Panc1 (cell line): ENCODE measurements at regions not wholly inside any gene's neighbourhood (a gene's known extent, or its start where the extent isn't known, plus 50 kb on each side); places are given as distances from the start of the nearest gene placed in this dataset.

Experiments used
- ATAC-seq: fragments of 200-7000 bp; cut with Tn5 transposase; 2 replicates; pipeline ENCODE4 v1.9.1; 2020; ENCODE audit warnings: mild to moderate bottlenecking, moderate library complexity
- BruUV-seq: library from RNA; stranded (reverse); fragments of 400-500 nt; replicated peaks from 2 replicates; lab custom pipeline; 2021; lab: Mats Ljungman, UMichigan
- CTCF ChIA-PET: fragments of 300-600 bp; sonication (Branson Sonifier 250); formaldehyde crosslinking; loops from one replicate; lab custom pipeline; 2022; ENCODE audit warnings: antibody characterized with exemption; lab: Charles Lee
- POLR2A ChIA-PET: fragments of 300-600 bp; sonication (Branson Sonifier 250); formaldehyde crosslinking; loops from one replicate; lab custom pipeline; 2022; ENCODE audit warnings: antibody characterized with exemption; lab: Charles Lee
- DNase-seq: peaks from one replicate; pipeline ENCODE4 v3.0.0-alpha.2; 2010; ENCODE audit warnings: low read depth, low spot score
- H3K27ac ChIP-seq: 2 replicates; pipeline ENCODE4 v1.5.1; 2011; ENCODE audit warnings: mild to moderate bottlenecking, low read length, inconsistent platforms
- H3K27me3 ChIP-seq: fragments of 200-500 bp; sonication (Bioruptor generic); 2 replicates; pipeline ENCODE4 v1.6.0; 2014; ENCODE audit warnings: low read length, inconsistent platforms; ENCODE audit not compliant: control insufficient read depth, insufficient read depth
- H3K36me3 ChIP-seq: fragments of 200-500 bp; sonication (Bioruptor generic); 2 replicates; pipeline ENCODE4 v1.5.1; 2014; ENCODE audit warnings: inconsistent platforms, mild to moderate bottlenecking, low read length, moderate library complexity; ENCODE audit not compliant: control insufficient read depth, insufficient read depth
- H3K4me1 ChIP-seq: 2 replicates; pipeline ENCODE4 v1.5.1; 2011; ENCODE audit warnings: inconsistent platforms, mild to moderate bottlenecking, low read length, moderate library complexity; ENCODE audit not compliant: control insufficient read depth, insufficient read depth
- H3K4me3 ChIP-seq, 2 experiments: 2 replicates each; pipeline ENCODE4 v1.5.1; 2011 to 2012; ENCODE audit warnings: low read depth in 2 of 2, low read length in 2 of 2, mild to moderate bottlenecking in 2 of 2, inconsistent platforms in 1 of 2, moderate library complexity in 1 of 2
- H3K9me3 ChIP-seq: fragments of 200-500 bp; sonication (Bioruptor generic); 2 replicates; pipeline ENCODE4 v1.5.1; 2014; ENCODE audit warnings: low read depth, mild to moderate bottlenecking, inconsistent platforms, low read length, moderate library complexity; ENCODE audit not compliant: control insufficient read depth, insufficient read depth
- CTCF ChIP-seq: fragments of 450-650 bp; IDR thresholded peaks from 2 replicates; pipeline ENCODE4 v1.5.1; 2017; ENCODE audit warnings: mild to moderate bottlenecking
- POLR2AphosphoS5 ChIP-seq: IDR thresholded peaks from 2 replicates; pipeline ENCODE4 v1.6.1; 2012; ENCODE audit warnings: mild to moderate bottlenecking, low read depth, low read length, moderate library complexity
- REST ChIP-seq, 2 experiments: IDR thresholded peaks; 2 replicates each; pipeline ENCODE4 v1.6.1; 2011 to 2012; ENCODE audit warnings: low read depth in 2 of 2, control low read depth in 1 of 2, low read length in 1 of 2, mild to moderate bottlenecking in 1 of 2, moderate library complexity in 1 of 2; ENCODE audit not compliant: insufficient read depth in 1 of 2
- SIN3A ChIP-seq: IDR thresholded peaks from 2 replicates; pipeline ENCODE4 v1.6.1; 2012; ENCODE audit warnings: low read depth, mild to moderate bottlenecking, low read length, moderate library complexity, borderline replicate concordance; ENCODE audit not compliant: insufficient read depth
- TCF7L2 ChIP-seq: IDR thresholded peaks from 2 replicates; pipeline ENCODE4 v1.6.1; 2011; ENCODE audit warnings: mild to moderate bottlenecking, low read depth, low read length, inconsistent platforms
- in situ Hi-C: cut with HindIII; loops from 2 replicates; pipeline ENCODE4 v1.10.0; 2016; ENCODE audit warnings: low sequenced_read_pairs, low pct_unique_long_range_greater_than_20kb
- intact Hi-C: fragments of 100-400 bp; cut with micrococcal nuclease; formaldehyde crosslinking; loops from one replicate; pipeline ENCODE4 v1.10.0; 2022; ENCODE audit not compliant: unreplicated experiment

- in situ Hi-C loops (no loop called here), intact Hi-C loops (no loop called here)
- H3K4me3 ChIP-seq, result no peak overlapping the region
- H3K9me3 ChIP-seq, result no peaks in the 10 kb centered on the region
- no peak for ATAC-seq
- H3K27ac ChIP-seq, result no peak overlapping the region
- H3K27me3 ChIP-seq, result no peaks in the 10 kb centered on the region
- BruUV-seq, result no TSS peak
- H3K4me1 ChIP-seq, result no peaks in the 10 kb centered on the region
- H3K36me3 ChIP-seq, result no peaks in the 10 kb centered on the region
- TF ChIP-seq POLR2AphosphoS5, result no peak
- TF ChIP-seq REST (IDR thresholded peaks at IDR 0.05; ENCODE audit: insufficient read depth in 1 of 2, low read depth in 2 of 2, low read length in 1 of 2), result no peak
- TF ChIP-seq SIN3A, result no peak
- TF ChIP-seq CTCF, result no peak
- TF ChIP-seq TCF7L2, result no peak
- POLR2A ChIA-PET, result no interaction called here
- no peak for DNase-seq
- CTCF ChIA-PET, result no interaction called here
Observed at GRCh38 chr18:51603111-51603510, 405.6 kb upstream of the MEX3C start.

- ATAC-seq (no peak), DNase-seq (no peak)
- Histone ChIP-seq H3K4me3 (no peak overlapping the region), H3K27me3 (no peaks in the 10 kb centered on the region), H3K4me1 (no peaks in the 10 kb centered on the region), H3K36me3 (no peaks in the 10 kb centered on the region), H3K27ac (no peak overlapping the region), H3K9me3 (no peaks in the 10 kb centered on the region)
- intact Hi-C loops, result no loop called here
- ChIA-PET POLR2A (no interaction called here), CTCF (no interaction called here)
- TF ChIP-seq CTCF (no peak), POLR2AphosphoS5 (no peak), REST (IDR thresholded peaks at IDR 0.05; ENCODE audit: insufficient read depth in 1 of 2, low read depth in 2 of 2, low read length in 1 of 2) (no peak), TCF7L2 (no peak), SIN3A (no peak)
- in situ Hi-C loops, result no loop called here
- BruUV-seq, result no TSS peak
Observed at GRCh38 chr18:51603551-51603950, 406.1 kb upstream of the MEX3C start.
